D721Med (cell line): ENCODE measurements at regions not wholly inside any gene's neighbourhood (a gene's known extent, or its start where the extent isn't known, plus 50 kb on each side); places are given as distances from the start of the nearest gene placed in this dataset.

Source experiments
- DNase-seq: peaks from one replicate; pipeline ENCODE4 v3.0.0; 2011; ENCODE audit warnings: low spot score; ENCODE audit not compliant: insufficient read length
- FAIRE-seq: peaks from 2 replicates; lab custom pipeline; 2011; peaks lifted over from hg19 to GRCh38; lab: Jason Lieb, UNC
- TF ChIP-seq, protein P1 (sequence below): IDR thresholded peaks from 2 replicates; pipeline ENCODE4 v1.5.1; 2012; ENCODE audit warnings: mild to moderate bottlenecking, control low read depth; ENCODE audit not compliant: insufficient read depth; ENCODE audit errors: missing control alignments

DNA sequence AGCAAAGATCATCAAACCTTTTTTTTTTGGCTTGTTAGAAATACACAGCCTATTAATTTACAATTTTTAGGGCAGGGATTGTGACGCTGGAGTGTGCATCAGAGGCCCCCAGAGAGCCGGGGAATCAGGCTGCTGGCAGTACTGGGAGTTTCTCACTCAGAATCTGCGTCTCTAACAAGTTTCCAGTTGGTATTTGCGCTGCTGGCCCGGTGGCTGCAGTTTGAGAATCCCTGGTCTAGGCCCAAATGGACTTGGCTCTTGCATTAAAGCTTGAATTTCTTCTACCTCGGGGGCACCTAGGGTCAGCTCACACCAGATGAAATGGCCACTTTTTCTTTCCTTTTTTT, 150.9 kb upstream of the CIBAR2 start:
- no peak for DNase-seq
- no peak for FAIRE-seq
- TF ChIP-seq, protein P1, sequence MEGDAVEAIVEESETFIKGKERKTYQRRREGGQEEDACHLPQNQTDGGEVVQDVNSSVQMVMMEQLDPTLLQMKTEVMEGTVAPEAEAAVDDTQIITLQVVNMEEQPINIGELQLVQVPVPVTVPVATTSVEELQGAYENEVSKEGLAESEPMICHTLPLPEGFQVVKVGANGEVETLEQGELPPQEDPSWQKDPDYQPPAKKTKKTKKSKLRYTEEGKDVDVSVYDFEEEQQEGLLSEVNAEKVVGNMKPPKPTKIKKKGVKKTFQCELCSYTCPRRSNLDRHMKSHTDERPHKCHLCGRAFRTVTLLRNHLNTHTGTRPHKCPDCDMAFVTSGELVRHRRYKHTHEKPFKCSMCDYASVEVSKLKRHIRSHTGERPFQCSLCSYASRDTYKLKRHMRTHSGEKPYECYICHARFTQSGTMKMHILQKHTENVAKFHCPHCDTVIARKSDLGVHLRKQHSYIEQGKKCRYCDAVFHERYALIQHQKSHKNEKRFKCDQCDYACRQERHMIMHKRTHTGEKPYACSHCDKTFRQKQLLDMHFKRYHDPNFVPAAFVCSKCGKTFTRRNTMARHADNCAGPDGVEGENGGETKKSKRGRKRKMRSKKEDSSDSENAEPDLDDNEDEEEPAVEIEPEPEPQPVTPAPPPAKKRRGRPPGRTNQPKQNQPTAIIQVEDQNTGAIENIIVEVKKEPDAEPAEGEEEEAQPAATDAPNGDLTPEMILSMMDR, result no peak

DNA sequence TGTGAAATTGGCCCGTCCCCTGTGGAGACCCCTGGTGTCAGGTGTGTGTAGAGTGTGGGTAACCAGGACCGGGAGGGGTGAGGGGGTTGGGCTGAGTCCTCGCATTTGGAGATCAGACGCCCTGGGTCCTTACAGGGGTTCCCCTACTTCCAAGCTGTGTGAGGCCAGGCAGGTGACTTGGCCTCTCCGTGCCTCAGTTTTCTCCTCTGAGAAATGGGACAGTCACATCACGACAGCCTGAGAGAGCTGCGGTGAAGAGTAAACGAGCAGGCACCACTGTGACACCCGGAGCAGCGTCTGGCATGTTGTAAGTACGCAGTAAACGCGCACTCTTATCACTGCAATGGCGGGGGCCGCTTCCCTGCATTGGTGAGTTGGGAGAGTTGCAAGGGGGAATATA, 152.5 kb upstream of the CIBAR2 start:
- no peak for DNase-seq
- FAIRE-seq, result no peak
- TF ChIP-seq, protein P1, result no peak

DNA sequence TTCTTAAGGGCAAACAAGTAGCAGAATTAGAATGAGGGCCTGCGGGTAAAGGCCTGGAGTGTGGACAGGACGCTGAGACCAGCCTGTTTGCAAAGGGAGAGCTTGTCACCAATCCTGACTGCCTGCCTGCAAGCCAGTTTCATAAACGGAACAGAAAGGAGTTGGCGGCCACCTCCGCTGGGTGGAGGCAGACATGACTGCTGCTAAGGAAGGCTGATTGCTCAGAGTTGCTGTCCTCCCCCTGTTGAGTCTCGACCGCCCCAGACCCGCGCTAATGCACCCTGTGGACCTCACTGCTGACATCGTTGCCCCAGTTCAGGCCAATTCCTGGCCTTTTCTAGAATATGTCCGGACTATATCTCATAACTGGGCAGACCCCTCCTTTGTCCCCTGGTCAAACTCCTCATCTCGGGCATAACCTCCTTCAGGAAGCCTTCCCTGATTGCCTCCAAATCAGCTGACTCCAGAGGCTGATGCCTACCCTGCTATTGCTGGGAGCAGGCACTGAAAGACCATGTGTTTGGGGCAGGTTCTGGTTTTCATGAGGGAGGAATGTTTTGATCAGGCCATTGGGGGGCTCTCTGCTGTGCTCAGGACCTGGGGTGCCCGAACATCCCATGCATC, 153.0 kb upstream of the CIBAR2 start:
- FAIRE-seq, result no peak
- no peak for DNase-seq
- TF ChIP-seq, protein P1, result no peak

DNA sequence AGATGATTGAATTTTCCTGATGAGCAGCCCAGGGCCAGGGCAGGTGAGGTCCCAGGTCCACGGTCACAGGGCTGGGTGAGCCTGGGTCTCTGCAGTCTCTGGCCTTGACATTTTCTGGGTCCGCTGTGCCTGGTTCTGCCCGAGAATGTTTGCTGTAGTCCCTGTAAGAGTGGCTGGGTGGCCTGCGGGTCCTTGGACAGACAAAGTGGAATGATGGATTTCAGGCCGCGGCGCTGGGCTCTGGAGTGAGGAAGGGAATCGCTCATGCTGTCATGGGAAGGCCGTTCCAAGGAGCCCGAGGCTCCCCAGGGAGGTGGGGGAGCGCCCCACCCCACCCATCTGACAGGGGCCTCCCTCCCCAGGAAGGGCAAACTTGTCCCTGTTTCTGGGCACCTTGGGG, 153.5 kb upstream of the CIBAR2 start:
- DNase-seq, result no peak
- FAIRE-seq, result no peak
- TF ChIP-seq, protein P1, result no peak

DNA sequence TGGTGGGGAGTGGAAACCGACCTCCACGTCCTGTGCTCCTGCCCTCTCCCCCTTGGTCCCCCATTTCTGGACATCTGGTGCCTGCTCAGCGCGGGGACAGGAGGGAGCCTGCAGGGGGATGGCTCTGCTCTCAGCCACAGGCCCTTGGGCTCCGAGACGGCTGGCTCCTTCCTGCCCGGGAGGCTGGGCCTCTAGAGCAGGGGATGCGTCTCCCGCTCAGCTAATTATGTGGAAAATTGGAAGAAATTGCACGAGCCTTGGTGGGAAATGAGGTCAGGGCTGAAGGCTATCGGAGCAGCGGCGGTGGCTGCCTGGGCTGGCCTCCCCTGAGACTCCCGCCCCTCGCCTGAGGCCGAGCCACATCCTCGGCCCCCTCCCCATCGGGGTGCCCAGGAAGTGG, 154.6 kb upstream of the CIBAR2 start:
- DNase-seq, result no peak
- FAIRE-seq, result no peak
- TF ChIP-seq, protein P1, result no peak

DNA sequence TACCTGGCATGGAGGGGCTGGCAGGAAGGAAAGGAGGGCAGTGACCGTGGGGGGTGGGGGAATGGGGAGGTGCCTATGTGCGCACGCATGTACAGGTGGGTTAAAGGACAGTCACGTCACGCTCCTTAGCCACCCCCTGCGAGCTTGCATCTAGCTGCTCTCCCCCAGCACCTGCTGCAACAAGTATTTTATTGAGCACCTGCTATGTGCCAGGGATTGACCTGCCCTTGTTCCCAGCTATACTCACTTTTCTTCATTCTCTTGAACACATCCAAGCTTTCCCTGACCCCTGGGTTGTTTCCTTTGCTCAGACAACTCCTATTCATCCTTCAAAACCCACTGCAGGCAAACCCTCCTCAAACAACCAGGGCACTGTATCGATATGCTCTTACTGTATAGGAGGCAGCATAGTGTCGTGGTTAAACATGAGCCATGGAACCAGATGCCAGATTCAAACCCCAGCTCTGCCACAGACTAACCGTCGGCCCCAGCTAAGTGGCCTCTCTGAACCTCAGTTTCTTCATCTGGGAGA, 155.2 kb upstream of the CIBAR2 start:
- TF ChIP-seq, protein P1, result no peak
- DNase-seq (no peak), FAIRE-seq (no peak)

DNA sequence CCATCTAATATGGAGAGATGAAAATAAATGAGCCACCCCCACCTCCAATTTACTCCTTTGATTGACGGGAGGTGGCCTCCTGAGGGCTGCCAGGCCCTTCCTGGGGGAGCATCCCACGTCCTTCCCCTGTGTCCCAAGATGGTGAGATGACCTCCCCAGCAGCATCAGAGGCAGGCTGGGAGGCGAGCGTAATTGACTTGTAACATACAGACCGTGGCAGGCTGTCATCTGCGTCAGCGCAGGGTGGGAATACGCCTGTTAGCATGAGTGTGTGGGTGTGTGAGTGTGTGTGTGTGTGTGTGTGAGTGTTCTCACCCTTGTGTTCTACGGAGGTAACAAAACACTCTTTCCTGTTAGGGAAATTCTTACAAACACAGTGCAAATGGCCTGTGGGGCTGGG, 156.9 kb upstream of the CIBAR2 start:
- DNase-seq (no peak), FAIRE-seq (no peak)
- TF ChIP-seq, protein P1, result no peak
